HG03060 (cell line): ENCODE measurements at regions not wholly inside any gene's neighbourhood (a gene's known extent, or its start where the extent isn't known, plus 50 kb on each side); places are given as distances from the start of the nearest gene placed in this dataset.
A peak's percentile ranks its signal among the peaks of the same experiment; 100 is the strongest.
"Not testable (repeated sequence)": the region's sequence is repeated elsewhere in the genome, so short reads cannot be mapped to it uniquely, and the experiment has no call there.

ENCODE experiments used
- ATAC-seq: cut with Tn5 transposase; IDR thresholded peaks from one replicate; pipeline ENCODE4 v1.9.1; 2021; ENCODE audit warnings: low read depth, moderate number of reproducible peaks; ENCODE audit not compliant: unreplicated experiment

DNA sequence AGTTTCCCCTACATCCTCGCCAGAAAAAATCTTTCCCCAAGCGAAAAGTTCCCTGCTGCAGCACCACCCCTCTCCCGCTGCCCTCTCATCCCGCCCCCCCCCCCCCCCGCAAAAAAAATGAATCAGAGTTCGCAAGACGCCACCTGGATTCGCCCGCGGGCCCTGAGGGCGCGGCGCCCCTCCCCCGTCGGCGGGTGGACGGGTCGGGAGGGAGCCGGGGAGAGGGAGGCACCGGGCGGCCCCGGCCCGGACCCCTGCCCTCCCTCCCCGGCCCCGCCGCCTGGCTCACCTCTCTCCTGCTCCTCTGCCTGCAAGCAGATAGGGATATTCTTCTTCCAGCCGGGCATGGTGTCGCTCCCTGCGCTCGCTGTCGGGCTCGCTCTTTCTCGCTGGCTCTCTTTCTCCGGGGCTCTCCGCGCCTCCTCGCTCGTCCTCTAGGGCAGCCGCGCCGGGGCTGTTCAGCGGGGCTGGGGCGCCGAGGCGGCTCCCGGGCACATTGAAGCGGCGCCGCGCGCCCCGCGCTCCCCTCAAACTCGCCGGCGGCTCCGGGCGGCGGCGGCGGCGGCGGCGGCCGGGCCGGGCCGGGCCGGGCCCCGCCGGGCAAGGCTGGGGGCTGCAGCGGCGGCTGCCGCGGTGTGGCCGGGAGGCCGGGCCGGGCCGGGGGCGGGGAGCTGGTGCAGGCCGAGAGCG, 200.3 kb upstream of the CAND1 start:
- peak; percentile 23 for ATAC-seq

DNA sequence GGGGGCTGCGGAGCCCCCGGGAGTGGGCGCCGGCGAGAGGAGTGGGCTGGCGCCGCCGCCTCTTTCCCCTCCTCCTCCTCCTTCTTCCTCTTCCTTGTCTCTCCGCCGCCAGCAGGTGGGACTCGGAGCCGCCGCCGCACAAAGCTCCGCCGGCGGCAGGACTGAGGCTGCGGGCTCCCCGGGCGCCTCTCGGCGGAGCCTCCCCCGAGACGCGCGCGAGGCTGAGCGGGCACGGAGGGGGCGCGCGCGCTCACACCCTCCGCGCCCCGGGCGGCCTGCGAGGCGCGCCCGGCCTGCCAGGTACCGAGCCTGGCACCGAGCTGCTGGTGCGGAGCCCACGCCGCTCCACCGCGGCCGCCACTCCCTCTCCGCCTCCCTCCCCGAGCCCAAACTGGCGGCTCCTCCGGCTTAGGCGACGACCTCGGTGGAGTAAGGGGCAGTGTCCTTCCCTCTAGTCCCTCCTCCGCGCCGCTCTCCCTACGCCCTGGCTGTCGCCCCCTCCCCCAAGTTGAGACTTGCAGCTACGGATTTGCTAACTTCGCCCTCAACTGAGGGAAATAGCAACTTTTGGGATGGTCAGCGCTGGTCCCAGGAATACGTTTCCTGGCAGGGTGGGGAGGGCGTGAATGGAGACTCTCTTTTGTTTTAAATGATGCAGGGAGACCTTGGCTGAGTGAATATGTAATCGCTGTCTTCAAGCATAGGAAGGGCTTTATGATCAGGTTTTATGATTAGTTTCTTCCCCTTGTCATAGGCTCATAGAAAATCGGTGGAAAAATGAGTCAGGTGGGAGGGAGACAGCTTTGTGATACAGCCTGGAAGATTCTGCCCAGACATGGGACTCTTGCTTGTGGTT, 199.5 kb upstream of the CAND1 start:
- ATAC-seq, result peak; percentile 34

DNA sequence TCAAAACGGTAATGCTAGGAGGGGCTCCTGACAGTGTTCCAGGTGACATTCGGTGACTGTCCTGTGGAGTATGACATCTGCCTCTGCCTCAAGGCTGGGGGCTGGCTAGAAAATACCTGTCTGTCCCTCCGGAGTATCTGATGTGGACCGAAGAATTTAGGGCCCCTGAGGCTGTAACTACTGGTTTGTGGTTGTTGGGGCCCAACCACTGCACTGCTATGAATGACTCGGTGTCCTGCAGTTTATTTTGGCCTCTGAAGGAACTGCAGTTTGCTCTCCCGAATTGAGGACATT, 198.9 kb upstream of the CAND1 start:
- no peak for ATAC-seq

DNA sequence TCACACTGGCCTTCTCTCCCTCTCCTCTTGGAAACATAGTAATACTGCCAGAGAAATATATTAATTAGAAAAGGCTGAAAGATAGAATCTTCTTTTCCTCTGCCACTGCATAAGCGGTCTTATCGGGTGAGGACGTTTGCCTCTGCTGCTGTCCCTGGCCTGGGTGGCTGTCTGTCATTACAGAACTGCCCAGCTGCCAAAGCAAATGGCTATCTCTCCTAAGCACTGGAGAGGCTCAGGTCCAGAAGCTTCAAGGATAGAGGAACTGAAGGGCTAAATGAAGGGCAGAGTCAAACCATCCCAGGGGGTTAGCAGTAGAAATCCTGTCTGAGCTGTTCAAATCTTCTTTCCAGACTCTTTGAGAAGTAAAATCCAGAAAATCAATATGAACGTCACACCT, 198.6 kb upstream of the CAND1 start:
- ATAC-seq, result no peak

DNA sequence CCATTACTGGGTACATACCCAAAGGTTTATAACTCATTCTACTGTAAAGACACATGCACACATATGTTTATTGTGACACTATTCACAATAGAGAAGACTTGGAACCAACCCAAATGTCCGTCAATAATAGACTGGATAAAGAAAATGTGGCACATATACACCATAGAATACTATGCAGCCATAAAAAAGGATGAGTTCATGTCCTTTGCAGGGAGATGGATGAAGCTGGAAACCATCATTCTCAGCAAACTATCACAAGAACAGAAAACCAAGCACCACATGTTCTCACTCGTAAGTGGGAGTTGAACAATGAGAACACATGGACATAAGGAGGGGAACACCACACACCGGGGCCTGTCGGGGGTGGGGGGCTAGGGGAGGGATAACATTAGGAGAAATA, 196.9 kb upstream of the CAND1 start:
- ATAC-seq, result not testable (repeated sequence)

DNA sequence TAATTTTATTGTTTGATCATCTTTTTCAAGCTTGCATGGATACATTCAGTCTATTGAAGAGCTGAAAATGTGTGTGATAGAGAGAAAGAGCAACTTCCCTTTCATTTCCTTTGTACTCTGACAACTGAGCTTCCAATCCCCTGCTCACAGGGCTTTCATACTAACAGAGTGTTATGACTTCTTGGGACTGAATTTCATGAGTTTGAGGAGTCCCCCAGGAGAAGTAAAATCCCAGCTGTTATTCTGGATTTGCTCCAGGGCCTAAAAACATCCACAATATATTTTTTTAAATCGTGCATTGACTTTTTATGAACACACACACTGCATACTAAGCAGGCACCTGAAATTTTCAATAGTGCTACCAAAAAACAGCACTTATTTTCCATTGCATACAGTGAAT, 195.8 kb upstream of the CAND1 start:
- no peak for ATAC-seq

DNA sequence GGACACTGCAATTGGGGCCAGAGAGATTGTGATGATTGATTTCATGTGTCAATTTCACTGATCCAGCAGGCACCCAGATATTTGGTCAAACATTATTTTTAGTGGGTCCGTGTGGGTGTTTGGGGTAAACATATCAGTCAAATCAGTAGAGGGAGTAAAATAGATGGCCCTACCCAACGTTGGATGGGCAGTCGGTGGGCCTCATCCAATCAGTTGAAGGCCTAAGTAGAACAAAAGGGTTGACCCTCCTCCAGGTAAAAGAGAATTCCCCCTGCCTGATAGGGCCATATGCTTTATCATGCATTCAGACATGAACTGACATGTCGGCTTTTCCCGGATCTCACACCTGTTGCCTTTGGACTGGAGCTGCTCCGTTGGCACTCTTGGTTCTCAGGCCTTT, 195.1 kb upstream of the CAND1 start:
- no peak for ATAC-seq

DNA sequence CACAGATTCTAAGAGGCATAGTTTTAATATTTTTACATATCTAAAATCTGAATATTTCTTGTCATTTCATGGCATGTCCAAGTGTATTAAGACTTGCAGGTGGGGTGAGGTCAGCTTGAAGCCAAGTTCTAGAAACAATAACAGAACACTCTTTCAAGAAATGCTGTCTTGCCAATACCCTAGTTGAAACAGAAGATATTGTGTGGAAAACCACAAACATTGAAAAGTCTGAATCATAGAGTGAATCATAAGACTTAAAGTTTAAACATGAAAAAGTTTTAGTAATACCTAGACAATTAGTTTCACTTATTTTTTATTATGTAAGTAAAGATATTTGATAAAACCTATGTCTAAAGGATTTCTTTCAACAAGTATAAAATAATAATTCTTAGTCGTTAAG, 191.5 kb upstream of the CAND1 start:
- ATAC-seq, result no peak

DNA sequence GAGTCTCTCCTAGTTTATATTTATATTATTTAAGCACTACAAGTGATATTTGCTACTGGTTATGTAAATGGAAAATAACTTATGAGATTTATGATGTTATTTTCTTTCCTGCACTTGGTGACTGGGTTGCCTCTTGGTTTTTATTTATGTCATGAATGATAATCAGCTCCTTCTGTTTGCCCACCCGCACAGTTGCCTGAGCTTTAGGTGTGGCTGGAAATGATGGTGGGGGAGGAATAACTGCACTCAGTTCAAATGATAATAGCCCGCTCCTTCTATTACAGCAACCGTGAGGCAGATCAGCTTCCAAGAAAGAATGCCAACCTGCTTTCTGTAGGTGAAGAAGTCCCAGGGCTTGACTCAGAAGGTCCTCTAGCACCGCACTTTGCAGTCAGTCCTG, 190.2 kb upstream of the CAND1 start:
- ATAC-seq, result no peak

DNA sequence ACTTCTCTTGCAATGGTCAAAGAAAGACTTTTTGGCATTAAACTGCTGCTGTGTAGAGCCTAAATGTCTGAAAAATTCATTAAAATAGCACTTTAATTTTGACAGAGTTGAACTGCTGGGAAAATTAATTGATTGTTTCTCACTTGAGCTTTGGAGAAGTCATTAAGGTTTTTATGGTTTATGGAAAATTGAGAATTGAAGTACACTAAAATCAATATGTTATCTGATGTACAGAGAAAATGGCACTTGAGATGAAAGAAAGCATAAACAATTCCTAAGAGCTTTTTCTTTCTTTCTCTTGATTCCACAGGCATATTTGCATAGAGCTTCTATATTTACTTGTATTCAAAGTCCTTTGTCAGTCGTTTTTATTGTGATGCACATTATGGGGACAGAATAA, 188.5 kb upstream of the CAND1 start:
- no peak for ATAC-seq

DNA sequence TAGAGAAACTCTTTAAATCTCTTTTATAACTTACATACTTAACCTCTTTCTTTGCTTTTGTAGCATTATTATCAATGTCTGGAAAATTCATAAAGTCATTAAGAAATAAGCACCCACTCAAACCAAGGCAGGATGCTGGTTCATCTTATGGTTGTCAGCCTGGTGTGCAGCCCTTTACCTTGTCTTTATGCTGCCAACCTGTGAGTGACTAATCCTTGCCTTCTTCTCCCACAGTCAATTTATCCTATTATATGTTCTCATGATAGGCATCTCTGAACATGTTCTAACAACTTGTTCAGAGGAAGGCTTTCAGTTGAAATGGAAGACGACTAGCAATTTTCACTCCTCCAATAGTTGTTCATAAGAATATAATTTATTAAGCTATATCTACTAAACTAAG, 186.9 kb upstream of the CAND1 start:
- no peak for ATAC-seq

DNA sequence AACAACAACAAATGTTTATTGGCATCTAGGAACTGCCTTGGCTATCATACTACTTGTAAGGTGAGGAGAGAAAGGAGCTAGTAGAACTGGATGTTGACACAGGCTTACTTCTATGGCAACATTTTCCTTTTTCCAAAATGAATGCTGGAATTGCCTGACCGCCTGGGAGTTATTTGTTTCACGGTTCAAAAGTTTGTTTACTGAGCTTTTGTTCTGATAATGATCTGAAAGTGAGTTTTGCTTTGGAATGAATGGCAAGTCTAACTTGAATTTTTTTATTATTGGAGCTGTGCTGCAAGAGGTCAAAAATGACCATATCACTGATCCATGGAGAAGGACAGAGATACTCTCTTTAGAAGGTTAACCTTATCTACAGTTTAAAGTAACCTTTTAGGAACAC, 183.5 kb upstream of the CAND1 start:
- no peak for ATAC-seq

DNA sequence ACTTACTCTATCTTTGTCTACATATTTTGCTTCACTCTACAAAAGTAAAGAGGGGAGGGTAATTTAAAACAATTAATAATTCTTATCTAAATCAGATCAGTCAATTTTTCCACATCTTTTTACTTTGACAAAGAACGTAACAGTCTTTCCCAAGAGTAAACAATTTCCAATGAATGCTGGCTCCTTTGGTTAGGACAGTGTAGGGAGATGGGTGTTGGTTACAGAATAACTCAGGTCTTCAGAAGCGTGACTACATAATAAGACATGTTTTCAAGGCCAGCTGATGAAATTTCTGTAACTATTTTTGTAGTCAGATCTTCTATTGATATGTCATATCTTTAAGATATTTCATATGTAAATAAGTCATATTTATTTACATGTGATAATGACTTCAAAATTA, 183.0 kb upstream of the CAND1 start:
- no peak for ATAC-seq

DNA sequence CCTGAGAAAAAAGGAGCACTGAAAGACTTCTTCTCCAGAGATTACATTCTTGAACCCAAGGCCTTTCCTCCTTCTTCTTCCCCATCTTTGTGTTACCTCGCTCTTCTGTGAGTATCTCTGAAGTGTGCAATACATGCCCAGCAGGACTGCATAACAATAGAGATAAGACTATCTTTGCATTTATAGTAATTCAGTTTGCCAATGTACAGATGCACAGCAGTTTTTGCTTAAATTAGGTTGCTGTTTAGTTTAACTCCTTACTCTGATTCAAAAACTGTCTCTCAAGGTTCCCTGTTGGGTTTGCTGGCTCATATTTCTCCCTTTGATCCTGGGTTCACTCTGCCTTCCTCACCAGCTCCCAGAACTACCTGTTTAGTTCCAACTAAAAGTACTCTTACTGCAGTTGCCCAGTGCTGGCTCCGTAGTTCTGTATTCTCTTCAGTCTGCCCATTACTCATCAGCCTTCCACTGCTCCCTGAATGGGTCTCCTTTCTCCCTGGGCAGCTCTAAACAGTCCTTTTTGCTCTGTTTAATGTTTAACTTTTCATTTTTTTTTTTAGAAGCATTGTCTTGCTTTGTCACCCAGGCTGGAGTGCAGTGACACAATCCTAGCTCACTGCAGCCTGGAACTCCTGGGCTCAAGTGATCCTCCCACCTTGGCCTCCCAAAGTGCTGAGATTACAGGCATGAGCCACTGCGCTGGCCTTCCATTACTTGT, 180.6 kb upstream of the CAND1 start:
- ATAC-seq, result no peak

DNA sequence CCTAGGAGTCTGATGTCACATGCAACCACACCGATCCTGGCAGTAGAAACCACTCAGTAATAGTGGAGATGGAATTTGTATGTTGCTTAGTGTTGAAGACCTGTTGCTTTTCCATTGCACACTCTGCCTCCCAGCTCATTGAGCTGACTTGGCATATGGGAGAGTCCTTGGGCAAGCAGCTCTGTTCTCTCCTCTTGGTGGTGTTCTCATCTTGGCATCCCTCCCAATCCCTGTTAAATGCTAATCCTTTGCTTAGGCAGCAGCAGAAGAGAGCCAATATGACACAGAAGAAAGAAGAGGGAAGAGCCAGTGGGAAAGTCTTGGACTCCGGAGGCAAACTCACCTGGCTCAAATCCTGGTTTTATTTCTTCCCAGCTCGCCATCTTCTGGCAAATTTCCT, 178.0 kb upstream of the CAND1 start:
- ATAC-seq, result no peak

DNA sequence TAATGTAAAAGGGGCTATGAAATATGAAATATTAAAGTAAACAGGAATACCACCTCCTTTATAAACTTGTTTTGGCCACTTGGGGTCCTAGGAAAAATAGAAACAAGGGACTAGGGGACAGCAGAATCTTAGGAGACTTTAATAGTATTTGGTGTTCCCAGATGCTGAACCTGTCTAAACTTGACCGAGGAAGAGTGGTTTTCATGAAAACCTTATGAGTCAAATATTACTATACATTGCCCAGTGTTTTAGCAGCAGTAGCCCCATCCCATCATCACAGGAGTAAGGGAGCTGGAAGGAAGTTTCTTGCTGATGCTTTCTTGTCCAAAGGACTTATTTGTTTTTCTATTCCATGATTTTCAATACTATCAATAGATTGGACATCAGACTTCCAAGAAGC, 177.5 kb upstream of the CAND1 start:
- ATAC-seq, result no peak

DNA sequence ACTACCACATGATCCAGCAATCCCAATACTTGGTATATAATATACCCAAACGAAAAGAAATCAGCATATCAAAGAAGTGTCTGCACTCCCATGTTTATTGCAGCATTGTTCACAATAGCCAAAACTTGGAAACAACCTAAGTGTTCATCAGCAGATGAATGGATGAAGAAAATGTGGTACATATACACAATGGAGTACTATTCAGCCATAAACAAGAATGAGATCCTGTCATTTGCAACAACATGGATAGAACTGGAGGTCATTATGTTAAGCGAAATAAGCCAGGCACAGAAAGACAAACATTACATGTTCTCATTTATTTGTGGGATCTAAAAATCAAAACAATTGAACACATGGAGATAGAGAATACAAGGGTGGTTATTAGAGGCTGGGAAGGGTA, 176.2 kb upstream of the CAND1 start:
- not testable (repeated sequence) for ATAC-seq

DNA sequence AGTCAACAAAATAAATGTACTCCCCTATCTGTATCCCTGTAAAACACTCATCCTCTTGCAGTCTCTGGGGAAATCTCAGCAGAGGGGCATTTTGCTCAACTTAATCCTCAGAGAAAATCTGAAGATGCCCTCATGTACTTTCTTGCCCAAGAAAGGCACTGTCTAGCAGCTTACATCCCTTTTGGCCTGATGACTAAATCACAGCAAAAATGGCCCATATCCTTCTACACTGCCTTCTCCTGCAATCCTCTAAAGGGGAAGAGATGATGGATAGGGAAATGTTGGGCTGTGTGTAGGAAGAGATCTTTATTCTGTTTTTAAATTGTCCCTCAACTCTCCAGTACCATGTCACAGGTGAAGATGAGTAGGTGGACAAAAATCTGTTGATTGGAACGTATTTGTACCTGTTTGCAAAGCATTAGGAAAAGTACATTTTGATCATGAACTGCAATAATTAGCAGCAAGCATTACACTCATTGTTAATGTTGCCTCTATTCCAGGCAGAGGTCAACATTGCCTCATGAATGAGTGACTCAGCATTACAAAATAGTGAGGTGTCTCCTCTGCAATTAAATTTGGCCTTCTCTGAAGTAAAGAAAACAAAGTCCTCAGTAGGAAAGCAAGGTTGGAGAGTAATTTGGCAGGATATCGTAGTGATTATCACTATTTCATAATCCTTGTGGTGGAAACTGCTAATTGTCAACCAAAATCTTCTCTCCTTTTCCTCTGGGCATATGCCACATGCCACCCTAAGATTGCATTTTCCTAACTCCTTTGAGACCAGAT, 172.4 kb upstream of the CAND1 start:
- ATAC-seq, result no peak

DNA sequence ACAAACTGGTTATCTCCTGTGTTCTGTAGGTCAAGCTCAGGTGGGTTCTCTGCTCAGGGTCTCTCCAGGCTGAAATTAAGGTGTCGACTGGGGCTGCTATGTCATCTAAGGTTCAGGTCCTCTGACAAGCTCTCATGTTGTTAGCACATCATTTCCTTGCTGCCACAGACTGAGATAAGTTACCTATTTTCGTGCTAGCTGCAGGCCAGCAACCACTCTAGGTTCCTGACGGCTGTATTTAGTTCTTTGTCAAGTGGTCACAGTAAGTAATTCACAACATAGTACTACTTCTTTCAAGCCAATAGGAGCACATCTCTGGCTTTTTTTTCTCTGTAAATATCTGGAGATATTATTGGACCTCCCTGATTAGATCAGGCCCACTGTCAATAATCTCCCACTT, 169.3 kb upstream of the CAND1 start:
- no peak for ATAC-seq

DNA sequence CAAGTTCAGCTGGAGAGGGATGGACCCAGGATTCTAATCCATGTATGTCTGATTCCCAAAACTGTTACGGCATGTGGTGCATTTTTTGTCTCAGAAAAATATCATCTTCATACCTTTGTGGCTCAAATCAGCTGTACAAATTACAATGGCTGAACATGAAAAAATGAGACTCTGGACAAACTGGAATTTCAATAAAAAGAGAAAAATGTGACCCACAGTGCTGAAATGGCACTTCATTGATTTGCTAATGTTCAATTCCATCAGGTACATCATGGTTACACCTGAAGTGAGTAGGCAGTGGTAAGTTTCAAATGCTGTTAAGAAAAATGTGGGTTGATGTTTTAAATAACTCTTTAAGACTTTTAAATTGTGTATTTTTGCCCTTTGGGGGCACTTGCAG, 165.6 kb upstream of the CAND1 start:
- ATAC-seq, result no peak

DNA sequence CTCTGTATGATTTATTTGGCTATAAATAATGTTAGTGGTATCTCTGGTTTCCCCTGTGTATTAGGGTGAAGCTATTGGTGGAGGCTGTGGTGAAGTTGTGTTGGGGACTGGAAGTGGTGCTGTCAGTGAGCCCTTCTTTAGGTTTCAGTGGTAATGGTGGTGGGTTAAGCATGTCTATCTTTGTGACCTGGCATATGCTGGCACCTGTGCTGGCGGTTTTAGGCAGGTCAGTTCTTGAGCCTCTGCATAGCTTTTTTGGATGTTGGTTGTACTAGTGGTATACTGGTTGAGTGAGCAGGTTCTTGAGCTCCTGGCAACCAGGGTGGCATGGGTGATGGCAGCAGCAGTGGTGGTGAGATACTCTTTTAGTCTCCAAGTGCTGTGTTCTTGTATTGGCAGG, 161.9 kb upstream of the CAND1 start:
- ATAC-seq, result no peak
